Fibroblast of peridontal ligament (primary cell): ENCODE measurements at regions not wholly inside any gene's neighbourhood (a gene's known extent, or its start where the extent isn't known, plus 50 kb on each side); places are given as distances from the start of the nearest gene placed in this dataset.

Source experiments
- DNase-seq: peaks from one replicate; pipeline ENCODE4 v3.0.0-alpha.2; 2010; ENCODE audit errors: extremely low read depth

DNA sequence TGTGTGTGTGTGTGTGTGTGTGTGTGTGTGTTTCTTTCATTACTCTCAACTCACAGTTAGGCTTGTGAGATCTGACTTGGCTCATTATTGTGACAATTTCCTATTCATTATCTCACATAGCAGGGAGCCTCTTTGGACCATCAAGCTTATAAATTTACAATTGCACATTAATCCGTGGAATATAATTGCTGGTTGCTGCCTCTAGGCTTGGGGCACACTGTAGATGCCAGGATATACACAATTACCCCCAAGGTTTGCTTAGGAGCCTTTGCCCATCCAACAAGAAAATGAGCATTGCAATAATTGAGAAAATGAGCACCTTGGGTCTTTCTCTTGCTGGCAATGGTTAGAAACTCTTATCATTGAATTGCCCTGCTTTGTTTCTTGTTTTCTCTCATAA is 161.6 kb upstream of the DMRTA1 start:
- no peak for DNase-seq

DNA sequence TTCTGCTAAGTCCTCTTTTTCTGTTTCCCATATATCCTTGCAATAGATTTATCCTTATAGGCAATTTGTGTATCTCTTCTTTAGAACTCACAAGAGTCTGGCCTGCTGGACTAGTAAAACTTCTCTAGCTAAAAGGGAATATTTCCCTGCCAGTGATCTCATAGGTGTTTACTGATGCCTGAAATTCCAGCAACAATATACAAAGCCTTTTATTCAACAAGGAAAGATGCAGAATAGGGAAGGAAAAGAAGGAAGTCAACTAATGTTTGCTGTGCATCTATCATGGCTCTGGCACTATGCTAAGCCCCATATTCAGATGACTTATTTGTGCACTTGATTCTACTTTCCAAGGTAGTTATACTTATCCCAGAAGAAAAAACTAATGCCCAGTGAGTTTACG is 160.0 kb upstream of the DMRTA1 start:
- DNase-seq = no peak

GRCh38 chr9:22288661-22289060 is 158.0 kb upstream of the DMRTA1 start:
- no peak for DNase-seq

- DNase-seq = peak; percentile 64
These were observed 139.5 kb upstream of the DMRTA1 start for GRCh38 chr9:22307013-22307711.

DNA sequence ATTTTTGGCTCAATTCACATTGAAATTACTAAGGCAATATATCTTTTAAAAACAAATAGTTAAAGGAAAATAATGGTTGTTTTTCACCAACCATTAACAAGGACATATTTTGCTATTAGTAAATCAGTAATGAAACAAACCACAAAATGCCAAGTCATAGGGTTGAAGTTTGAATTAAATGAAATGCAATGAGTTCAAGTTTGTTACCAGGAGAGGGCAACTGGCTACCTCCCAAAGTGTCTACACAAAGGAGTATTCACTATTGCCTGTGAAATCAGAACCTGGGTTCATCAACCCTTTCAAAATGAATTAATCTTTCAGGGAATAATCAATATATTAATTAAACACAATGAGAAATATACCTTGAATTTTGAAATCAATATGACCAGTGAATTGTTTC is 138.4 kb upstream of the DMRTA1 start:
- no peak for DNase-seq

- no peak for DNase-seq
These were observed 130.0 kb upstream of the DMRTA1 start for GRCh38 chr9:22316645-22317044.

DNA sequence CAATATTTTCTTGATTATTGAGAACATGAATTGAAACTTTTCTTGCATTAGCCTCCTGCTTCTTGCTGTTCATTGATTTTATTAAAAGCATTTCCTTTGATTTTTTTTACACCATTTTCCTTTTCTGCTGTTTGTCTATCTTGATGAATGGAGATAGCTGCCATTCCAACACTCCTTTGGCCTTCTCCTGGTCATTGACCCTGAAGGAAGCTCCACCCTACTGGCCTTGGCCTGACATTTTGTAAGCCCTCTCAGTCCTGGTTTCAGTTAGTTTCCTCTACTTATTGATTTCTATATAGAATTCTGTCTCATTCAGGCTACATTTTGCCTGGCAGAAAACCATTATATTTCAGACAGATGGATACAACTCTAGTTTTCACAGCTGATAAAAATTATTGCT is 115.1 kb upstream of the DMRTA1 start:
- no peak for DNase-seq

DNA sequence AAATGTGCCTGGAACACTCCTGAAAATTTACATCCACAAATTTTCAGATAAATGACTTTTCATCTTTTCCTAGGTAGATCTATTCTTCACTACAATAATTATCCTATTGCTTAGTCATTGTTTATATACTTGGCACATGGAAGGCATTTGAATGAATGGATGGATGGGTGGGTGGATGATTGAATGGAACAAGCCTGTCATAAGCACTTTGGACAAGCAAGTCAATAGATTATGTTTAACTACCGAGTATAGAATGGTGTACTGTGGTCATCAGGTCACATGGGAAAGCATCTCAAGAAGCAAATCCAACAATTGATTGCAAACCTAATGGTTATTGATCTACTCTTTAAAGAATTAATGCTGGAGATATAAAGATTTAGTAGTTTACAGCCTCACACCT is 114.4 kb upstream of the DMRTA1 start:
- DNase-seq = no peak

DNA sequence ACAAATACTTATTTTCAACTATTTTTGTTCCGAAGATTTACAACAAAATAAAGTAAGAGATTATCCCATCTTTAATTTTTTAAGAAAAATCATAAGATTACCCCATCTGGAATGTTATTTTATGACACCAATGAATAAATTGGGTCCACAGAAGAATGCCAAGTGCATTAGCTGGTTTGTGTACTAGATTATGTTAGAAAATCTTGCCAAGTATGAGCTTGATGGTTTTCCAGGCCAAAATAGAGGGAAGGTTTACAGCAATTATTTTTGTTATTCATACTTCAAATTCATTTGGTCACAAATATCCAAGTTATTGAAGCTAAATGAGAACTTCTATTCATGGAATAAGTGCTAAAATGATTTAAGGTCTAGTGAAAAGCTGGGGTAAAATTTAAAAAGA is 109.4 kb upstream of the DMRTA1 start:
- no peak for DNase-seq

DNA sequence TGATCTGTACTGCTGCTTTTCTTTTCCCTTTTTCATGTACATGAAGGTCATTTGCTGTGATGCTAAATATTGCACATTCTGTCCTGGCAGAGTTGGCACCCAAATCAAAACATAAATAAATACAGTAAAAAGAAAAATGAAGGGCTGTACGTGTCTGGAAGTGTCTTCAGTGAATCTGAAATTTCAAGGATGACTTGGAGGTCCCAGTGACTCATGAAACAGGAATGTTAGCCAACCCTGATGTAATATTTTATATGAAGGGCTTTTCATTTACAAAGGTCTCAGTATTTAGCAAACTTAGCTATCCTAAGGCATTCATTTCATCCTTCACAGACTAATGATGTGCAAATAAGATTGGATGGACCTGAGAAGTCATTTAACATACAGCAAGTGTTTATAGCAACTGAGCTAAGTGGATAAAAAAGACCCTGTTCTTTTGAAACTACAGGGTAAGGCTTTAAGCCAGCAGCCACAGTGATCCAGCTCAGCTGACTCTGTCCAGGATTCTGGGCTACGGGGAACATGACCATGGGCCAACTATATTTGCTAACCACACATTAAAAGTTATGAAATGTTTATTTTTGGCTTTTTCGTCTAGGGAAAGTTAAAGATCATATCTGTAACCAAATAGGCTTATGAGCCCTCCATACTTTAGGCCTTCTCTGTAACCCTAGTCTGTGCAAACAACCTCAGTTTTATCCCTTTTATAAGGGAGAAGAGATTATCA is 104.0 kb upstream of the DMRTA1 start:
- peak; percentile 15 for DNase-seq

DNA sequence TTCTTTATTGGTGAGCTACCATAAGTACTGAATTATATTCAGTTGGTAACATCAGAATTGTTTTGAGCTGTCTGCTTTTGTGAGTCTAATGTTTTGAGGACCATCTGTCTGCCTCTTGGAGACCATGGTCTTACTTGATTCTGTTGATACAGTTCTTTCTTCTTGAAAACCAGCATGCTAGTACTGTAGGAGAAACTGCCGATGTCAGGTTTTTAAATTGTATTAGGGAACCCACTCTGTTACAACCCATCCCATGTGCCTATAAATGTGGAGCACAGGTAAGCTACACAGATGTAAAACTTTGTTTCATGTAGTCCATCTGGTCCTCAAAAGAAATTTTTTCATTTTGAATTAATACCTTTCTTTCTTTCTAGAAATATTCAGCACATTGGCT is 103.4 kb upstream of the DMRTA1 start:
- no peak for DNase-seq

DNA sequence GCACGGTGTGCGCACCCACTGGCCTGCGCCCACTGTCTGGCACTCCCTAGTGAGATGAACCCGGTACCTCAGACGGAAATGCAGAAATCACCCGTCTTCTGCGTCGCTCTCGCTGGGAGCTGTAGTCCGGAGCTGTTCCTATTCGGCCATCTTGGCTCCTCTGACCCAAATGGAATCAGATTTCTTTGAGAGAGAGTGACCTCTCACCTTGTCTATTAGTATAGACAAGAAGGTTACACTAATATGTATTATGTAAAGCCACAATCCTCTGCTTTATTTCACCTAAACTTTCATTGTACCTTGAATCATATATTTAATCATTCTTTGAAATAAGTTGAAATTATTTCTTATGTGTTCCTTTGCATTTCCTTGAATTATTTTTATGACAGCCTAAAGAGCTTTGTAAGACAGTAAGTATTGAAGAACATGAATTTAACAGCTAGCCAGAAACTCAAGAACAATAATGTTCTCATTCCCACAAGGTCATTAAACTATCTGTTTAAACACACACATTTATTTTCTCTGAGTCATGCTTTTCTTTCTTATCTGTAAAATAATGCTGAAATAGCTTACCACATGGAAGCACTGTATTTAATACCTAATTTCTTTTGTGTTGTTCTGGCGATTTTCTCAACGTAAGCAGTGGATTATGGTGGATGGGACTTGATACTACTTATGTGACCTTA is 91.8 kb upstream of the DMRTA1 start:
- no peak for DNase-seq

DNA sequence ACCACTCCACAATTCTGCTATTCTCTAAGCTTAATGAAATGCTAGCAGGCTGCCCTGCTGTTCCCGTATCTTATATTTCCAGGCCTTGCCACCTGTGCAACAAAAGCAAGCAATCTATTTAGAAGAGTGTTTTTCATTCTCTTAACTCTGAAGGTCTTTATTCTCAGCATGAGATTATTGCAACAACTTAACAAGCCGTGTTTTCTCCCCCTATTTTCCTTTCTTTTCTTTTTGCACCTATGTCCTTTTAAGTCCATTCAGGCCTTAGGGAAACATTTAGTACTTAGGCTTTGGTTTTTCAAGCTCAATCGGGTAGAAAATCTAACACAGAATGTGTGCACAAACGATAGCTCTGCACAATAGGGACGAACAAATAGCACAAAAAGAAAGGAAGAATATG is 89.6 kb upstream of the DMRTA1 start:
- no peak for DNase-seq

DNA sequence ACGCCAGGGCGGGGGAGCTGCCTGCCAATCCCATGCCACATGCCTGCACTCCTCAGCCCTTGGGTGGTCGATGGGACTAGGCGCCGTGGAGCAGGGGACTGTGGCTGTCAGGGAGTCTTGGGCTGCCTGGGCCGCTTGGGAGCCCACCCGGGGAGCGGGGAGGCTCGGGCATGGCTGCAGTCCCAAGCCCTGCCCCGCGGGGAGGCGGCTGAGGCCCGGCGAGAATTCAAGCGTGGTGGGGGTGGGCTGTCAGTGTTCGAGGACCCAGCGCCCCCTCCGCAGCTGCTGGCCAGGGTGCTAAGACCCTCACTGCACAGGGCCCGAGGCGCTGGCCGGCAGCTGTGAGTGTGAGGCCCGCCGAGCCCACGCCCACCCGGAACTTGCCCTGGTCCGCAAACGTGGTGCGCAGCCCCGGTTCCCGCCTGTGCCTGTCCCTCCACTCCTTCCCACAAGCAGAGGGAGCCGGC is 83.2 kb upstream of the DMRTA1 start:
- no peak for DNase-seq

GRCh38 chr9:22373636-22374035 is 73.0 kb upstream of the DMRTA1 start:
- no peak for DNase-seq

DNA sequence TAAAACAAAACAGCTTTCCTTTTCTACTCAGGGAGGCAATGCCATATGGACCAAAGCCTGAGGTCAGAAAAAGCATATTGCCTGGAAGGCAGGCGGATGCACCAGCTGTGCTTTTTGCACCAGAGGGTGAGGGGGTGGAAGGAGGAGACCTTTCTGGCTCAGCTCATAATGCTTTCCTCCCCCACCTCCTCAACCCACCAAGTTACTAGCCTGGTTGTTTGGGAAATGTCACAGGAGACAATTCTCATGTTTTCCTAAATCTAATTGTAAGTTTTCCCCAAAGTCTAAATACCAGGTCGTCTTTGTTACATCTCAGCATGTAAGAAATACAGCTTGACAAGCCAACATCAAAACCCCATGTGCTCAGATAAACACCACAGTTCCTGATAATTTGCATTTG is 72.6 kb upstream of the DMRTA1 start:
- no peak for DNase-seq

- no peak for DNase-seq
These were observed 67.4 kb upstream of the DMRTA1 start for GRCh38 chr9:22379272-22379671.

DNA sequence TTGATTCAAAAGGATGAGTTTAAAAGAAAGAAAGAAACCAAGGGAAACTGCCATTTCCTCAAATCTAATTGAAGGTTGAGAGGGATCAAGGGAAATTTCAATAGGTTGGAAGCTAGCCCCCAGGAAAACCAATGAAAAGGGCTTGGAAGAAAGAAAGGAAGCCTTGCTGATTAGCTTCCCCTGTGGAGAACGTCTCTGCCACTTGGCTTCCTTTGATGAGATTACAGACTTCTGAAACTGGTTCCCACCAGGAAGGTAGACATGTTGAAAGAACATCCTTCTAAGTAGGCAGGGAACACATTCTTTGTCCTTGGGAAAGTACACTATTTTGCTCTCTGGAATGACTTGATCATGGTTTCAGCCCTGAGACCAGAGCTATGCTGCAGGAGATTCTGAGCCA is 65.5 kb upstream of the DMRTA1 start:
- no peak for DNase-seq

GRCh38 chr9:22382331-22382730 is 64.3 kb upstream of the DMRTA1 start:
- DNase-seq = no peak

- DNase-seq = no peak
These were observed 62.9 kb upstream of the DMRTA1 start for GRCh38 chr9:22383718-22384117.

DNA sequence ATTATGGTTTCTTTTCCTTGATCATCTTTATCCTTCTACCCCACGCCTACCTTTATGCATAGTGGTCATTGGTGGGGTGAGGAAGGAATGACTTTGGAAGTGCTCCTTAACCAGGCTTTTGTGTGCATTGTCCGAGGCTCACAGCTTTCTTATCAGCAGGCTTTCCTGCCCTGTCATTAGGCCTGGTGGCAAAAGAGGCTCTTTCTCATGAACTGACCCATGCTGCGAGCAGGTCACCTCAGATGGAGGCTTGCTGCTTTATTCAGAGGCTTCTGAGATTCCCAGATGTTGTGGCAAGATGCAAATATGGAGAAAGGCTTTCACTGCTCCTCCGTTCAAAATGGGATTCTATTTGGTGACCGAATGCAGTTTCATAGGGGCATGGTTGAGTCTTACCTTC is 57.4 kb upstream of the DMRTA1 start:
- DNase-seq = no peak

DNA sequence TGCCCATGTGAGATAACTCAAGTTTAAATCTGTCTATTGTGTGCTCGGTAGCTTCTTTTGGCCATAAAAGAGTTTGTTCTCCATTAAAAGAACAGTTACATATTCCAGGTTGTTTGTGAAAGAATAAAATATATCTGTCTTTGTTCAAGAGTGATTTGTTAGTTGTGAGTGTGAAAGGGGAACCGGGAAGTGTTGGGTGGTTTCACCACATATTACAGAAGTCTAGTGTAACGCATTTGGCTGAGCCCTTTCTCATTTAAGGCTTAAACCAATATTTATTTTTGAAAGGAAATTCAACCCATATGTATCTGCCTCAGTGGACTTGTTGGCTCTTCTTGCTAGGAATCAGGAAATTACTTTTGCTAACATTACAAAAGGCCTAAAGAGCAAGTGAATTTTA is 54.1 kb upstream of the DMRTA1 start:
- no peak for DNase-seq

DNA sequence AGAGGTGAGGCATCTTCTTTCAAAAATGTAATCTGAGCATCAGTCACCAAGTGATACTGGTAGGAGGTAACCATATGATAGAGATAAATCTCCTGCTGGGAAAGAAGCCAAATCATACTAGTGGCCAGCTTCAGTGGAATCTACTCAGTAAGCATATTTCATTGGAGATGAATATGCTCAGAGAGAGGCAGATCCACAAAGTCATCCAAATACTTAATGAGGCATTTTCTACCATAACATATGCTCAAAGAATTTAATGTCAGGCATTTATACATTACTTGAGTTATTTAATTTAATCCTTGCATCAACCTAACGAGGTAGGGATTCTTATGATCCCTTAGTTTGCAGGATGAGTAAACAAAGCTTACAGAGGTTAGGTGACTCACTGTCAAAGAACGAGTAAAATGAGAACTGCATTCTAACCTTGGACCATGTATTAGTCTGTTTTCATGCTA is 50.9 kb upstream of the DMRTA1 start:
- DNase-seq = no peak
